ACHN (cell line): ENCODE measurements at regions not wholly inside any gene's neighbourhood (a gene's known extent, or its start where the extent isn't known, plus 50 kb on each side); places are given as distances from the start of the nearest gene placed in this dataset.
"Not testable (repeated sequence)": the region's sequence is repeated elsewhere in the genome, so short reads cannot be mapped to it uniquely, and the experiment has no call there.

Experiments
- DNase-seq: peaks from one replicate; pipeline ENCODE4 v3.0.0-alpha.2; 2015
- in situ Hi-C: cut with HindIII; loops from 2 replicates; pipeline ENCODE4 v1.10.0; 2017; ENCODE audit warnings: low sequenced_read_pairs, low pct_ligation_motif_present, low pct_unique_long_range_greater_than_20kb

DNA sequence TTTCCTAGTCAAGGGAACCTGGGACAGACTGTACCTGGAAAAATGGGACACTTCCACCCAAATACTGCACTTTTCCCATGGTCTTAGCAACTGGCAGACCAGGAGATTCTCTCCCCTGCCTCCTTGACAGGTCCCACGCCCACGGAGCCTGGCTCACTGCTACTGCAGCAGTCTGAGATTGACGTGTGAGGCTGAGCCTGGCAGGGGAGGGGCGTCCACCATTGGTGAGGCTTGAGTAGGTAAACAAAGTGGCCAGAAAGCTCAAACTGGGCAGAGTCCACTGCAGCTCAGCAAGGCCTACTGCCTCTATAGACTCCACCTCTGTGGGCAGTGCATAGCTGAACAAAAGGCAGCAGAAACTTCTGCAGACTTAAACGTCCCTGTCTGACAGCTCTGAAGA, 301.4 kb downstream of the SLITRK2 start:
- DNase-seq, in situ Hi-C loops: not testable (repeated sequence)

DNA sequence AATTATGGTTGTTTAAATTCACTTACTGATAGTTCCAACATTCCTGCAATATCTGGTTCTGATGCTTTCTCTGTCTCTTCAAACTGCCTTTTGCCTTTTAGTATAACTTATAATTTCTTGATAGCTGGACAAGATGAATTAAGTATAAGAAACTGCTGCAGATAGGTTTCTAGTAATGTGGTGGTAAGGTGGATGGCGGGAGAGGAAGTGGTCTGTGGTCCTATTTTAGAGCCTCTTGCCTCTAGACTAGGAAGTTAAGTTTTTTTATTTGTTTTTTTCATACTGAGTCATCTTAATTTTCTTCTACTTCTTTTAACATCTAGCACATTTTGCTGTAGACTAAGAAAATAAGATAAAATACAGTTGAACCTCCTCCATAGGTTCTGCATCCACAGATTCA, 310.0 kb downstream of the SLITRK2 start:
- no peak for DNase-seq
- in situ Hi-C loops, result no loop called here

DNA sequence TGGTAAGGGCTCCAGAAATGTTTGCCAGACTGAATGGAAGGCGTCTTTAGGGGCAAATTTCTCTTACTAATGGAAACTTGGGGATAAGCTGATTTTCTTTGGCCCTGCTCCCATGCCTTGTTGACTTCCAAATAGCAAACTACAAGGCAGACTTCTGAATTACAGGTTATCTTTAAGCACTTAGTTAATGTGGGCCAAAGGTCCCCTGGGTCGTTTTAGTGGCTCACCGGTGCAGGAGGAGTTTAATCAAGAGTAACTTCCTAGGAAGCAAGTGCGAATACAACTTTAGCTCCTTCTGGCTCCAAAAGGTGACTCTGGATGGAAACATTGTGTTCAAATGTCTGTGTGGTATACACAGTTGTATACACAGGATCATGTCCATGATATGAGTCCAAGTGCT, 323.6 kb downstream of the SLITRK2 start:
- in situ Hi-C loops, result no loop called here
- DNase-seq, result no peak

DNA sequence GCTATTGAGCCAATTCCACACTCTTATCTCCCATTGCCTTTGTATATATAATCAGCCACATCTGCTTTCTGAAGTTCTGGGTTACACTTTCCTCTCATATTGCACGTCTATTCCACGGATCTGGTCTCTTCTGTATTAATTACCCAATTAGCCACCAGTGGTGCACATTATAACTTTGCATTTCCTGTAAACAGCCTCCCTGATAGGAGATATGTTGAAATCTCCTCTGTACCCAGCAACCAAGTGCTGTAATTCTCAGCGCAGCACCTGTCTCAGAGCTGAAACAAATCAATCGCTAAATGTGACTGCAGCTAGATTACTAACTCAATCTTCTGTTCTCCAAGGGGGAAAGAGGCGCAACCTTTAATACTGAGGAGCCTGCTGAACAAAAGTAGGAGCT, 326.4 kb downstream of the SLITRK2 start:
- no peak for DNase-seq
- in situ Hi-C loops, result no loop called here

DNA sequence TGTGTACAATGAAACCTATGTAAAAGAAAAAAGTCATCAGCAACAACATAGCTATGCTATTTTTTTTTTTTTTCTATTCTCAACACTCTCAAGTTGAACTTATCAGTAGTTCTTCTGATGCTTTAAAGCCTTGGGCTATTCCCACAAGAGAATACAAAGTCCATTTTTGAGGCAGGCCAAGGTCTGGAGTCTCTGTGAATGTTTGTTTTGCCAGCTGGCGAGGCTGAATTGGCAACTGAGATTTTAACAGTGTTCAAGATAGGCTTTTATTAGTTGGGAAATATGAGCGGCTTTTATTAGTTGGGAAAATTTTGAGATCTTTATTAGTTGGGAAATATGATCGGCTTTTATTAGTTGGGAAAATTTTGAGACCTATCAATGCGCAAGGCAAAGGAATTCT, 336.6 kb downstream of the SLITRK2 start:
- no peak for DNase-seq
- in situ Hi-C loops, result no loop called here

DNA sequence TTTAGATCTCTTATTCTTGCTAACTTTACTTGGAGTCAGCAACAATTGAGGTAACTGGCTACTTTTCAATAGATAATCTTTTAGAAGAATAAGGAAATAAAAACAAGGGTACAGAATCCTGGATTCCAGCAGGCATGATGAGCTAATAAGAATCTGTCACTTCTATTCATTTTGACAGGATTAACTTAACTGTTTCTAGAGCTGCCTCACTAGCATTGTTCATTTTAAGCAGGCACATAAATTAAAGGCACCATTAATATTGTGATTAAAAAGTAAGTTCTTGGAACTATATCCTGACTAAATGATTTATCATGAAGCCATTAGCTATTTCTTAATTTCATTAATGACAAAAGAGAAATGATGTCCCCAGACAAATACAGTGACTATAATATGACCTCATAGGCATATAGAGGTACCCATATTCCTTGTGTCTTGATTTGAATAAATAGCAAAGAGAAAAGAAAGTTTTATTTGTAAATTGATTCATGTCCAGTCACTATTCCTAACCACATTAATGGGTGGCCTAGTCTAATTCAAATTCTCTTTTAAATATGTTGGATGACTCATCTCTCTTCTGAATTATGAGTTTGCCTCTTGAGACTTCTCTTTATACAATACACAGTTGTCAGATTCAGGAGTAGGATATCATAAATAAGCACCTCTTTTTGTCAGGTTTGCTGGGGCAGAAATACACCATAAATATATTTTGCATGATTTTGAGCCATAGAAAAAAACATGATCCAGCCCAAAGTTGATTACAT, 343.0 kb downstream of the SLITRK2 start:
- no peak for DNase-seq

DNA sequence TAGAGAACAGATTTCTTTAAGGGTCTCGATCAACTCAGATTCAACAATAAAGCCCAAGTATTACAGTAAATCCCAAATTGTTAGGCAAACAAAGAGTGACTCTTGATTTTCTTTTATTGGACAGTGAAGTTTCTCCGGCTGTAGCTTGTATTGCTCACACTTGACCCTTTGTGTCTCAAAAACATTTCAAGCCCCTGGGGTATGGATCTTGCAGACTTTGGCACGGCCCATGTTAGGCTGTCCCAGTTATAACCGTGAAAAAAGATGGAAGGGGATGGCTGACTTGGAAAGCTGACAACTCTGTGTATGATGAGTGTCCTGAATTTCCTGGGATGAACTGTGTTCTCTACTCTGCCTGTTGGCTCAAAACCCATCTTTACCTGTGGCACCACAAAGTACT, 356.1 kb downstream of the SLITRK2 start:
- in situ Hi-C loops, result no loop called here
- DNase-seq, result no peak

More for the DNA sequence above, 343.0 kb downstream of the SLITRK2 start:
- in situ Hi-C loops, result no loop called here

DNA sequence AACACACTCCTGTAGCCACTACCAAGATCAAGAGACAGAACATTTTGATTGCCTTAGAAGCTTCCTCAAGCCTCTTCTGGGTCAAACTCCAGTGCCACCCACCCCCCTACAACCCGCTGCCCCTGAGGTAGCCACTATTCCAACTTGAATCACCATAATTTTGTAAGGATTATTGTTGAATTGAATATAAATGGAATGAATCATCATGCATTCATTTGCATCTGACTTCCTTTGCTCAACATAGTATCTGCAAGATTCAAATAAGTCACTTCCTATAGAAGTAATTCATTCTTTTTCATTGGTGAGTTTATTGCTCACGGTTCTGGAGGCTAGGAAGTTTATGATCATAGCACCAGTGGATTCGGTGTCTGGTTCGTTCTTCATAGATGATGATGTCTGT, 364.2 kb downstream of the SLITRK2 start:
- DNase-seq, result no peak
- in situ Hi-C loops, result no loop called here

DNA sequence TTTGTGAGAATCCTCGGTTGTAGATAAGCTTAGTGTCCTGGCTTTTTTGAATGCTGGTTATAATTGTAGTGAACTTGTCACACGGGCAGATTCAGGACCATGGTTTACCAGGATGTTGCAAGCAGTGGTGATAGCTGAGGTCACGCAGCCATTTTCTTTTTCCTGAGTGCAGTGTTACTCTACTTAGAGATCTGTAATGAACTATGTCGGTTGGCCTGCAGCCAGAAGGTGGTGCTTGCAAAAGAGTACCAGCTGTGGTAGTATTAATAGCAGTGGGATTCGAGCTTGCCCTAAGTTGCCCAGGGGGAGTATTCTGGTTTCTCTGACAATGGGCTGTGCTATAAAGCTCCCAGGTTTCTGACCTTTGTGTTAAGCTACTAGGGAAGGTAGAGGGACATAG, 368.9 kb downstream of the SLITRK2 start:
- in situ Hi-C loops, result no loop called here
- DNase-seq, result no peak

DNA sequence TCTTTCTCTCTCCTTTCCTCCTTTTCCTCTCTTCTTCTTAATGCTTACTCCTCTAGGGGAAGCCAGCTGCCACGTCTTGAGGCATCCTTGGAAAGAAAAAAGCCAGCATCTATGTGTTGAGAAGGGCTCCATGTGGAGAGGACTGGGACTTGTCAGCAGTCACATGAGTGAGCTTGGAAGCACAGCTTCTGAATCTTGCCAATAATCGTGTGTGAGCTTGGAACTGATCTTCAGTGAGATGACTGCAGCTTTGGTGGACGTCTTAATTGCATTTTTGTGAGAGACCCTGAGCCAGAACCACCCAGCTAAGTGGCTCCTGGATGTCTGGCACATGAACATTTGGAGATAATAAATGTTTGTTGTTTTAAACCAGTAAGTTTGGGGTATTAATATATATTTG, 371.7 kb downstream of the SLITRK2 start:
- in situ Hi-C loops, result no loop called here
- no peak for DNase-seq

DNA sequence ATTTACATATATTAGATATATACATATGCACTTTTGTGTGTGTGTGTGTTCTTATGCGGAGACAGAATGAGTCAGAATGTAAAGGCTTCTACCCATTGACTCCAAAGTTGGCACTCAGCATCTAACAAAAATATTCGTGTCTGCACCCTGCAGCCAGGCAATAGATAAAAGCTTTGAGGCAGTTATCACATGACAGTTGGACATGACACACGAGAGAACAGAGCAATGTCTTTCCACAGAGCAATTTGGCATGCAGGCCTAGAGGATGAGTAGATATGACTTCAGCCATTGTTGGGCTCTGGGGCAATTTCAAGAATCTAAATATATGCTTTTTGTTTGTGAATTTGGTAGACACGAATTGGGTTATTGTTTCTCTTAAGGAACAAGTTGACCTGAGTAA, 391.2 kb downstream of the SLITRK2 start:
- in situ Hi-C loops, result no loop called here

DNA sequence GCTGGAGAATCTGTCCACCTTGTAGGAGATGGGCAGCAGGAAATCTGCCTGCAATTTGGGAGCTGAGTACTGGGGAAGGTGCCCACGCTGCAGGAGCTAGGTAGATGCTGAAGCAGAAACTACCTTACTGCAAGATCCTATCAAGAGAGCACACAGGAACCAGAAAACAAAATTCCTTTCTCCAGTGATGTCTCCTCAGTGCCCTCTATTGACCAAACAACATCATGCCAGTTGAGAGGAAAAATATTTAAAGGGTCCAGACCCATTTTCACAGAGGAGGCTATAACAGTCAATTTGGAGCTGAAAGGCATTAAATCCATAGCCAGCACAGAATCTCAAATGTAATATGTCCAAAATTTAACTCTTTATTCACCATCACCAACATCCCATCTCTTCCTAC, 406.8 kb downstream of the SLITRK2 start:
- in situ Hi-C loops, result no loop called here
- DNase-seq, result peak; percentile 1

More for the DNA sequence above, 391.2 kb downstream of the SLITRK2 start:
- no peak for DNase-seq

DNA sequence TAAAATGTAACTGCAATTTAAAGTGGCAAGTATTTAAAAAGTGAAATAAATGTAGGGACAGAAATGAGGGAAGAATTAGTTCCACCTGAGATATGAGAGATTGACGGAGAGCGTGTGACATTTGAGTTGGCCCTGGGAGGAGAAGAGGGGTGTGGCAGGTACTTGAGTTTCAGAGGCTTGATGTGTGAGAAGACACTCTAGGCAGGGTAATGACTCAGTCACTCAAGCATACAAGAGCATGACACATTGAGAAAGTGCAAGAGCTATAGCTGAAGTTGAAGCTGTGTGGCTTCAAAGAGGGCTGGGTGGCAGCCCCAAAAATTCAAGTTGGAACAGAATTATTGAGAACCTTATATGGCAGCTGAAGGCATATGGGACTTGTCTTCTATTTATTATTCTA, 420.5 kb downstream of the SLITRK2 start:
- no peak for DNase-seq
- in situ Hi-C loops, result no loop called here

DNA sequence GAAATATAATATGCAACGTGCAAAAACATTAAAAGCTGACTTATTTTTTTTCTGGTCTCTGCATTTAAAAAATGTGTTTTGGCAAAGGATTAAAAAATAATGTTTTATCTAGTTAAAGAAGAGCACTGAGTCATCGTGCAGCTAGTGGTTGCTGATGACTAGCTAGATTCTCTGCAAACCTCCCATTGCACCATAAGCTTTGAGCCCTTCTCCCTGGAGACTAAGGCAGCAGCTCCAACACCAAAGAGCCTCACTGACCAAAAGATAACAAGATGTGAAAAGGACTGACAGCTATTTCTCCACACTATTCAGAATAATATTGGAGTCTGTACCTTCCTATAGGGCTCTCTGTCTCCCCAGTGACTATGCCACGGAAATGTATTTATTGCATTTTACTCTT, 424.3 kb downstream of the SLITRK2 start:
- DNase-seq, result no peak

DNA sequence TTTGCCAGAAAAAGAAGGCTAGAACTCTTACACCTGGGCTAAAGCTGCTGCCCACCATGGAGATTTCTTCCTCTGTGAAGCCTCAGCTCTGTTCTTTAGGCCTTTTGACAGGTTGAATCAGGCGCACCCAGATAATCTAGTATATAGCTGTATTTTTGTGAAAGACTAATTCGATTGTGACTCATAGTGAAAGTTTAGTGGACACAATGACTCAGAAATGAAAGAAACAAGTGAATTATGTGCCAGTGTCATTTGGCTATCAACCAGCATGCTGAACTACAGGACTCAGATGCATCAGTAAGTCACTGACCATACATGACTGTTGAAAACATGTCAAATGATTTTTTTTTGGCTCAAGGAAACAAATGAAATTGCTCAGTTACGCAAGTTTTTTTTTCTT, 425.4 kb downstream of the SLITRK2 start:
- in situ Hi-C loops, result no loop called here
- DNase-seq, result no peak

More for the DNA sequence above, 424.3 kb downstream of the SLITRK2 start:
- in situ Hi-C loops, result no loop called here

DNA sequence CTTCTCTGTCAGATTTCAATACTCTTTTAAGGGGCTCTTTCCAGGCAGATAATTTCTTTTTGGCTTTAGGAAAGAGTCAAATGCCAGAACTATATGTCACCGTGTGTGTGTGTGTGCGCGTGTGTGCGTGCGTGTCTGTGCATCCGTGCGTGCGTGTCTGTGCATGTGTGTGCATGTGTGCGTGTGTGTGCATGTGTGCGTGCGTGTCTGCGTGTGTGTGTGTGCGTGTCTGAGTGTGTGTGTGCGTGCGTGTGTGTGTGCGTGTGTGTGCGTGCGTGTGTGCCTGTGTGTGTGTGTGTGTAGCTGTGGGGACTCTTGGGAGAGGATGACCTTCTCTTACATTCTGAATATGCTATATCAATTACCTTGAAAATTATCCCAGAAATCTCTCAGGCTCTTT, 441.6 kb downstream of the SLITRK2 start:
- in situ Hi-C loops, result no loop called here
- no peak for DNase-seq

DNA sequence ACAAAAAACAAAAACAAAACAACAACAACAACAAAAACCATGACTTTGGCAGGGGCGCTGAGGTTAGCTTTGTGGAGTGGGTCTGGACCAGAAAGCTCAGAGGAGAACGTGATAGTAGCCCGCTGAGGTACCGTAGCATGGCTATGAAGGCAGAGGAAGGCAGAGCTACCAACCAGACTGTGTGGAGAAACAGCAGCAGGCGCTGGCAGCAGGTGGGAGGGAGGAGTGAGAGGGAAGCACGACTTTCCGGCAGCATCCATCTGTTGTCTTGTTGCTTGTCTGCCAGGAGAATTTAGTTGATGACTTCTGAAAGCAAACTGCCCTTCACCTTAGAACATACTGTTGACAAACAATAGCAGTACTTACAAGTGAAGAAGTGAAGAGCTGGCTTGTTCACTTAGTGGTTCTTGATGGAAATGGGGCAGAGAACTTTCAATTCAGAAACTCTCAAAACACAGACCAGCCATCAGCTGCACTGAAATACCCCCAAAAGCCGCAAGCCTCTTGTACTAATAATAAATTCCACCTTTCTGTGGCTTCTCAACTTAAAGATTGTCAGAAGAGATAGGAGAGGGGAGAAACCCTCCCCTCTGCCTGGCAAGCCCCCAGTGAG, 447.2 kb downstream of the SLITRK2 start:
- in situ Hi-C loops, result no loop called here
- no peak for DNase-seq

DNA sequence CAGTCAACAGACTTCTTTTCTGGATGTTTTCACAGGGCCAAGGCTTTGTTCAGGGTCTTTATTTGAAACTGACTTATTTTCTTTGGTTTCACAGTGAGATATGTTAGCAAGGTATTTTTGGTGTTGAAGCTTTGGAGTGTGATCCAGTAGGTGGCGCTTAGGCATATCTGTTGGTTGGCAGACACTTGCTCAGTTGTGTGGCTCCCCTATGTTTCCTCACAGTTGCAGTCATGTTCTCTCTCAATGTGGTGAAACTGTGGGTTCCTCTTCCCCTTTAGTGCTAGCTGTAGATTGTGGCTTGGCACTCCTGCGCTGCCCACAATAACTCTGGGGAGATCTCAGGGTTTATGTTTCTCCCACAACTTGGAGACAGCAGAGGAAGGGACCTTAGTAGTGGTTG, 460.8 kb downstream of the SLITRK2 start:
- DNase-seq, result peak; percentile 0

More for the DNA sequence above, 460.8 kb downstream of the SLITRK2 start:
- in situ Hi-C loops, result no loop called here
